ENCODE measurements at regions not wholly inside any gene's neighbourhood (a gene's known extent, or its start where the extent isn't known, plus 50 kb on each side); places are given as distances from the start of the nearest gene placed in this dataset.

DNA sequence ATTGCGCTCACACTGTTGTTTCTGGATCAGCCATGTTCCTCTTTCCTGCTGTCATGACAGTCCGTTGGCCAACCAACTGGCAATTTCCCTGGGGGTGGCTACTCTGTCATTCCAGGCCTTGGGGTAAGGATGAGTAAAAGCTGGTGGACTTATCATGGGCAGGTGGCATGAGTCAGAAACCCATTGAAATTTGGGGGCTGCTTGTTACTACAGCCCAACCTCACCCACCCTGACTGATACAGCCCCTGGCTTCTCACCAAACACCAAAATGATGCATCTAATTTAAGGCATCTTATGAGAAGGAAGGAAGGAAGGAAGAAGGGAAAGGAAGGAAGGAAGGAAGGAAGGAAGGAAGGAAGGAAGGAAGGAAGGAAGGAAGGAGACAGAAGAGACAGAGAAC is 53.9 kb upstream of the CRHR1 start:
- DNase-seq, result no peak

DNA sequence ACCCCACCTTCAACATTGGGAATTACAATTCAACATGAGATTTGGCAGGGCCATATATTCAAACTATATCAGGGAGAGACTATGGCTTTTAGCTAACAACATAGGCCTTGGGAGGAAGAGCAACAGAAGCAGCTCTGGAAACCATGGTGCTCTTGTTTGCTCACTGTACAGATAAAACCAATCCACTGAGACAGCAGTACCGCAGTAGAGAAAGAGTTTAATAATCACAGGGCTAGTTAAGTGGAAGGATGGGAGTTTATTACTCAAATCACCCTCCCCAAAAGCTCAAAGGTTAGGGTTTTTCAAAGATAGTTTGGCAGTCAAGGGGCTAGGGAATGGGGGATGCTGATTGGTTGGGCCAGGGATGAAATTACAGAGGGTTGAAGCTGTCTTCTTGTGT is 52.7 kb upstream of the CRHR1 start:
- no peak for DNase-seq

DNA sequence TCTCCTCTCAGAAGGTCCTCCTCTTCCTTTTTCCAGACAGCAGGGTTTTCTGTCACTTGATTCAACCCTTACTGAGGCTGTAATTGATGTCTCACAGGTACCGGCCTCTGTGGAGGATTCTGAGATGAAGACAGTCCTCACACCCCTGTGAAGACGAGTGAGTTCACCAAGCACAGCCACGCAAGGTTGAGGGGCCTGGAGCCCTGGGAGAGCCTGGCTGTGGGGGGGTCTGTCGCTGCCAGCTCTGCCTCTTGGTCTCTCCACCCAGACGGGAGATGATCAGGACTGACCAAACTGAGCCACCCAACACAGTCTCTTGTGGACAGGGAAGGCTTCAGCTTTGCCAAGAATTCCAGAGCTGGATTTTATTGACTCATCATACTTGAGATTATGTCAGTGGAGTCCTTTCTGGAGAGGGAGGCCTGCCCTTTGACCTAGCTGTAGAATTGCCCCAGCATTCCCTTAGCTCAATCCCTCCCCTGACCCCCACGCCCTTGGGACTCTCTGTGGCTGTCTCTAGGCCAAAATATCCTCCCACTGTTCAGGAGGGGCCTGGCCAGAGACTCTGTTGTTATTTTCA is 51.1 kb upstream of the CRHR1 start:
- no peak for DNase-seq

DNA sequence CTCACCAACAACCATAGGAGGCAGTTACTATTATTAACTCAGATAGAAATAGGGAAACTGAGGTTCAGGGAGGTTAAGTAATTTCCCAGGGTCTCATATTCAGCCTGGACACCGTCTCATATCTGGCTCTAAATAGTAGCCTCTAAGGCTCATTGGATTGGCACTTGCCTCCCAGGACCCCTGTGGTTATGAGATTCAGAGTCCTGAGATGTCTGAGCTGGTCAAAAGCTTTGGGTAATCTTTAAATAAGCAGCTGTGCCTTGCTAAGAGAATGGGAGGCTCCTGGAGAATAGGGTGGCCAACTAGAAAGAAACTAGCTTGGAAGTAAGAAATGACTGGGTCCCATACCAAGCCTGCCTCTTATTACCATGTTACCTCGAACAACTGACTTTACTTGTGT is 50.3 kb upstream of the CRHR1 start:
- DNase-seq, result no peak
